Muscle layer of duodenum (tissue), 2 donors: ENCODE measurements at regions not wholly inside any gene's neighbourhood (a gene's known extent, or its start where the extent isn't known, plus 50 kb on each side); places are given as distances from the start of the nearest gene placed in this dataset.

Source experiments
- H3K27ac ChIP-seq: one replicate; pipeline ENCODE4 v1.7.0; 2013; ENCODE audit warnings: mild to moderate bottlenecking, low read length
- H3K27me3 ChIP-seq: one replicate; pipeline ENCODE4 v1.7.0; 2013; ENCODE audit warnings: low read depth, mild to moderate bottlenecking, control low read depth, low read length
- H3K36me3 ChIP-seq, 2 donors: one replicate each; pipeline ENCODE4 v1.7.0; 2013; ENCODE audit warnings: low read length in 2 of 2, control low read depth in 1 of 2, mild to moderate bottlenecking in 1 of 2; ENCODE audit not compliant: insufficient read depth in 2 of 2, control insufficient read depth in 1 of 2
- H3K4me1 ChIP-seq, 2 donors: one replicate each; pipeline ENCODE4 v1.7.0; 2013; ENCODE audit warnings: low read length in 2 of 2, mild to moderate bottlenecking in 2 of 2, control low read depth in 1 of 2, moderate library complexity in 1 of 2; ENCODE audit not compliant: insufficient read depth in 2 of 2, control insufficient read depth in 1 of 2
- H3K4me3 ChIP-seq, 2 donors: one replicate each; pipeline ENCODE4 v1.7.0; 2013; ENCODE audit warnings: low read length in 2 of 2, low read depth in 1 of 2, mild to moderate bottlenecking in 1 of 2
- H3K9me3 ChIP-seq, 2 donors: one replicate each; pipeline ENCODE4 v1.7.0; 2013; ENCODE audit warnings: low read length in 2 of 2, control low read depth in 1 of 2, mild to moderate bottlenecking in 1 of 2; ENCODE audit not compliant: control insufficient read depth in 1 of 2
- donor health status: healthy.

GRCh38 chr14:42909659-42910058 lies 1303.0 kb downstream of the LRFN5 start:
- H3K27me3 ChIP-seq, result no peaks in the 10 kb centered on the region
- no peak overlapping the region for H3K27ac ChIP-seq
- no peaks in the 10 kb centered on the region for H3K4me1 ChIP-seq
- H3K4me3 ChIP-seq, result no peak overlapping the region
- H3K9me3 ChIP-seq, result no peaks in the 10 kb centered on the region
- no peaks in the 10 kb centered on the region for H3K36me3 ChIP-seq

DNA sequence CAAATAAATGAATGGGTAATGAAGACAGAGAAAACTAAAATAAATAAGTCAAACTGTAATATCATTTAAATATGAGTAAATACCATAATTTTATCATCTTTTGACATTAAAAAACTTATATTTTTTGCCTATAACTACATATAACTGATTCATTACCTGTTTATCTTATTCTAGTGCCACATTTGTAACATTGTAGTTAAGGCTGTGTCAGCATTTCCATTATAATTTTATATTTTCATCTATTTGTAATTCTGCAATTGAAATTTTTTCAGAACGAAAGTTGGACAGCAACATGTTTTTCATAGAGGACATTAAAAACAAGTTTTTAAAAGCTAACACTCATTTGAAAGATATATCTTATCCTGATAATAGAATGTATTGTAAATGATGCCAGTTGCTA lies 1286.5 kb downstream of the LRFN5 start:
- H3K4me3 ChIP-seq, result no peak overlapping the region
- H3K36me3 ChIP-seq, result no peaks in the 10 kb centered on the region
- no peak overlapping the region for H3K27ac ChIP-seq
- no peaks in the 10 kb centered on the region for H3K27me3 ChIP-seq
- no peaks in the 10 kb centered on the region for H3K4me1 ChIP-seq
- H3K9me3 ChIP-seq, result no peaks in the 10 kb centered on the region

- no peak overlapping the region for H3K27ac ChIP-seq
- H3K4me1 ChIP-seq, result no peaks in the 10 kb centered on the region
- no peak overlapping the region for H3K4me3 ChIP-seq
- H3K27me3 ChIP-seq, result no peaks in the 10 kb centered on the region
- no peaks in the 10 kb centered on the region for H3K36me3 ChIP-seq
- no peaks in the 10 kb centered on the region for H3K9me3 ChIP-seq
Observed at GRCh38 chr14:42884100-42884499, 1277.4 kb downstream of the LRFN5 start.

DNA sequence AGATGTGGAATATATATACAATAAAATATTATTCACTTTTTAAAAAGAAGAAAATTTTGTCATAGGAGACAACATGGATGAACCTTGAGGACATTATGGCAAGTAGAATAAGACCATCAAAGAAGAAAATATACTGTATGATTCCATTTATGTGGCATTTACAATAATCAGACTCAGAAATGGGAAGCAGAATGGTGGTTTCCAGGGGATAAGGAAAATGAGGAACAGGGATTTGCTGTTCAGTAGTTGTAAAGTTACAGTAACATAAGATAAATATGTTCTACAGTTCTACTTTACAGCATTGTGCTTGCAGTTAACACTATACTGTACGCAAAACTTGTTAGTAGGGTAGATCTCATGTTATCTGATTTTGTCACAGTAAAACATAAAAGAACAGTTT lies 1271.0 kb downstream of the LRFN5 start:
- no peaks in the 10 kb centered on the region for H3K27me3 ChIP-seq
- no peaks in the 10 kb centered on the region for H3K4me1 ChIP-seq
- H3K27ac ChIP-seq, result no peak overlapping the region
- no peaks in the 10 kb centered on the region for H3K9me3 ChIP-seq
- H3K36me3 ChIP-seq, result no peaks in the 10 kb centered on the region
- H3K4me3 ChIP-seq, result no peak overlapping the region

- no peaks in the 10 kb centered on the region for H3K4me1 ChIP-seq
- no peak overlapping the region for H3K27ac ChIP-seq
- H3K9me3 ChIP-seq, result no peaks in the 10 kb centered on the region
- no peak overlapping the region for H3K4me3 ChIP-seq
- no peaks in the 10 kb centered on the region for H3K27me3 ChIP-seq
- no peaks in the 10 kb centered on the region for H3K36me3 ChIP-seq
Observed at GRCh38 chr14:42872786-42873185, 1266.1 kb downstream of the LRFN5 start.

- H3K27me3 ChIP-seq, result no peaks in the 10 kb centered on the region
- H3K4me3 ChIP-seq, result no peak overlapping the region
- no peaks in the 10 kb centered on the region for H3K36me3 ChIP-seq
- no peaks in the 10 kb centered on the region for H3K9me3 ChIP-seq
- H3K27ac ChIP-seq, result no peak overlapping the region
- no peaks in the 10 kb centered on the region for H3K4me1 ChIP-seq
Observed at GRCh38 chr14:42869681-42870080, 1263.0 kb downstream of the LRFN5 start.

DNA sequence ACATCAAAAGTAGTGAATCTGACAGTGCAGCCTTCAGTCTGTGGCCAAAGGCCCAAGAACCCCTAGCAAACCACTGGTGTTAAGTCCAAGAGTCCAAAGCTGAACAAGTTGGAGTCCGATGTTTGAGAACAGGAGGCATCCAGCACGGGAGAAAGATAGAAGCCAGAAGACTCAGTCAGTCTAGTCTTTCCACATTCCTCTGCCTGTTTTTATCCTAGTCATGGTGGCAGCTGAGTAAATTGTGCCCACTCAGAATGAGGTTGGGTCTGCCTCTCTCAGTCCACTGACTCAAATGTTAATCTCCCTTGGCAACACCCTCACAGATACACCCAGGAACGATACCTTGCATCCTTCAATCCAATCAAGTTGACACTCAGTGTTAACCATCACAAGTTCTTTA lies 1255.4 kb downstream of the LRFN5 start:
- H3K4me1 ChIP-seq, result no peaks in the 10 kb centered on the region
- no peaks in the 10 kb centered on the region for H3K27me3 ChIP-seq
- no peak overlapping the region for H3K4me3 ChIP-seq
- H3K9me3 ChIP-seq, result no peaks in the 10 kb centered on the region
- H3K27ac ChIP-seq, result no peak overlapping the region
- H3K36me3 ChIP-seq, result no peaks in the 10 kb centered on the region

GRCh38 chr14:42860371-42860770 lies 1253.7 kb downstream of the LRFN5 start:
- H3K36me3 ChIP-seq, result no peaks in the 10 kb centered on the region
- no peaks in the 10 kb centered on the region for H3K4me1 ChIP-seq
- H3K9me3 ChIP-seq, result no peaks in the 10 kb centered on the region
- H3K27ac ChIP-seq, result no peak overlapping the region
- no peaks in the 10 kb centered on the region for H3K27me3 ChIP-seq
- H3K4me3 ChIP-seq, result no peak overlapping the region

DNA sequence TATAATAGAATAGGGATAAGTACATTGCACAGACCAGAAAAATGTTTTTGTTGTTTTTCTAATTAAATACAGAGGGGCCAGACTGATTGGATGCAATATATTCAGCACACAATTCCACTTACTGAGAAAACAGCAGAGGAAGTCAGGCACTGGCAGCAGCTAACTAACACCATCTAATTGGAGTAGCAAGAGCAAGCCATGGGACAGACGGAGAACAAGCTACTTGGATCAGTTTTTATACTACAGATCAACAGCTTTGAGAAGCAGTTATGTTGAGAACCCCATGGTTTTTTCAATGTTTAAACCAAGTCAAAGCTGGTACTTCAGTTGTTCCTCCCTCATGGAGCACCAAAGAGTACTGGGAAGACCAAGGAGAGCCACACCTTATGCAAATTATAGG lies 1249.4 kb downstream of the LRFN5 start:
- Histone ChIP-seq H3K4me1 (no peaks in the 10 kb centered on the region), H3K9me3 (no peaks in the 10 kb centered on the region), H3K27ac (no peak overlapping the region), H3K36me3 (no peaks in the 10 kb centered on the region), H3K27me3 (no peaks in the 10 kb centered on the region), H3K4me3 (no peak overlapping the region)

- H3K27ac ChIP-seq, result no peak overlapping the region
- no peak overlapping the region for H3K4me3 ChIP-seq
- no peaks in the 10 kb centered on the region for H3K36me3 ChIP-seq
- no peaks in the 10 kb centered on the region for H3K27me3 ChIP-seq
- H3K4me1 ChIP-seq, result no peaks in the 10 kb centered on the region
- H3K9me3 ChIP-seq, result no peaks in the 10 kb centered on the region
Observed at GRCh38 chr14:42855085-42855484, 1248.4 kb downstream of the LRFN5 start.

DNA sequence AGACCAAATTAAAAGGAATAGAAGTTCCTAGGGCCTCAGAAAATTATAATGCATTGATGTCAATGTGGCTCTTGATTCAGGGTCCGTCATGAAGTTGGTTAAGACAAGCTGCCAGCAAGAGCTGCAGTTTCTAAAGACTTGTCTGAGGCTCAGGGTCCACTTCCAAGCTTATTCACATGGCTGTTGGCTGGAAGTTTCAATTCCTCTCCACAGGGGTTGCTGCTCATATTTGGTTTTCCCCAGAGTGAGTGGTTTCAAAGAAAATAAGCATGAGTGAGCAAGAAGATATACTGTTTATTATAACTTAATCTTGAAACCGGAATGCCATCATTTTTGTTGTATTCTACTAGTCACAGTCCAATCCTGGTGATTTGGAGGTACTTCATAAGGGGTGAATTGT lies 1247.4 kb downstream of the LRFN5 start:
- Histone ChIP-seq H3K4me1 (no peaks in the 10 kb centered on the region), H3K36me3 (no peaks in the 10 kb centered on the region), H3K9me3 (no peaks in the 10 kb centered on the region), H3K27me3 (no peaks in the 10 kb centered on the region), H3K4me3 (no peak overlapping the region), H3K27ac (no peak overlapping the region)

GRCh38 chr14:42848652-42849051 lies 1242.0 kb downstream of the LRFN5 start:
- Histone ChIP-seq H3K4me1 (no peaks in the 10 kb centered on the region), H3K36me3 (no peaks in the 10 kb centered on the region)

More at GRCh38 chr14:42848652-42849051, 1242.0 kb downstream of the LRFN5 start:
- Histone ChIP-seq H3K27ac (no peak overlapping the region), H3K9me3 (no peaks in the 10 kb centered on the region), H3K27me3 (no peaks in the 10 kb centered on the region), H3K4me3 (no peak overlapping the region)
